NK-92 (cell line): ENCODE measurements at regions not wholly inside any gene's neighbourhood (a gene's known extent, or its start where the extent isn't known, plus 50 kb on each side); places are given as distances from the start of the nearest gene placed in this dataset.

Experiments
- DNase-seq: peaks from one replicate; lab custom pipeline; 2025; ENCODE audit not compliant: unreplicated experiment; lab: John Stamatoyannopoulos, UW

DNA sequence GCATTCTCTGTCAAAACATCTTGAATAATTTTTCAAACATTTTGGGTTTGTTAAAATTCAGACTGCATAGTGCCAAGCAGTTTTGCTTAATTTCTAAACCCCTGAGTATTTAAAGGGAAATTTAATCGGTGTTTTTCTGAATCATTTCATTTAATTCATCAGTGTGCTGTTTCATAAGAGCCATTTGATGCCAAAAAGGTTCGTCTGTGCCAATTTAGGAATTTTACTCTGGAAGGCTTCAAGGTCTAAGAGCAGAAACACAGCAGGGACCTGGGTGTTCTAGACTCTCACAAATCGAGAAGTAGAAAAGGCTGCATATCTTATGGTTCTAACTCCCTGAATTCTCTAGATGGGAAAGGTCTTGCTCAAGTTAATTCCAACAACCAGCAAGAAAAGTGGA is 311.9 kb upstream of the NT5C1B start:
- DNase-seq = no peak

DNA sequence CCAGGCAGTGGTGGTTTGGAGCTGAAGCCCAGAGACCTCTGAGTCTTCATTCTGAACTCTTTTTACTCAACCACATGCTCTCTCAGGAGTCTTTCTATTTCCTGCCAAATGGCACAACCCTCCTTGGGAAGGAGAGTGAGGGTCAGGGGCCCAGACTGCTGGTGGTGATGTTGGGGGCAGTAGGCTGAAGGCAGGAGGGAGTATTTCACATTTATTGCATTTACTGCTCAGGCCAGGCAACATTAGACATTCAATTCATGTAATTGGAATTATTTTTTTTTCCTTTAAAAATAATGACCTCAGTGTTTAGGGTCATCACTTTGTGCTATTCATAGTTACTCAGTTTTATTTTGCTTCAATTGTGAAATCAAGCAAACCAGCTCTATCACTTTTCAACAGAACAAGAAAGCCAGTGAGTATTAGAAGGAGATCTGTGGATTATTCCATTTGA is 311.3 kb upstream of the NT5C1B start:
- no peak for DNase-seq

DNA sequence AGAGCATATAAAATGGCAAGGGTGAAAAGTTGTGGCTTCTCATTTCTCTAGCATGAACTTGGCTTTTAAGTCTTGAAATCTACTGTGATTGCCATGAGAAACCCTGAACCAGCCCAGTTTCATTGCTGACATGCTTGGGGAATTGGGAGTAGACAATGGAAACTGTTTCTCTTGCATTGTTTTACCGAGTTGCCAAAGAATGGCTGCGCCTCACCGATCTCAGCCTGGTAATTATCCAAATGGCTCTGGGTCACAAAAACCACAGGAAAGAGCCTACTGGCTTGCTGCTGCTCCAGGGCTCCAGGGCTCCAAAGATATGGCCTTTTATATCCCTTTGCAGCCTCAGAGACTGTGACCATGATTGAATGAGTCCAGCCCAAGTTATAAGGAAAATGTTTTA is 310.4 kb upstream of the NT5C1B start:
- DNase-seq = no peak

DNA sequence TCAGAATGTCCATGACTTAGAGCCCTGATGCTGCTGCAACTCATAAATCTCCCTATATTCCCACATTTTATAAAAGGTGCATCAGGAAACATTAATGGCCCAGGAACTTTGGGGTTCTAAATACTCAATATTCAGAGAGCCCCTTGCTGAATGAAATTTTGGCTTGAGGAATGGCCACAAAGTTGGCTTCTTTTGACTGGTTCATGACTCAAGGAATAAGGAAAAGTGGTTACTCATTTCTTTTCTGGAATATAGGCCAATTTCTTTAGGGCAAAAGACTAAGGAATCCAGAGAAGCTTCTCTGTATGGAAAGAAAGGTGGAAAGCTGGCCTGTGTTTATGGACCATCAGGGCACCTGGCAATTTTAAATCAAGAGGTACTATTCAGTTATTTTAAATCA is 308.9 kb upstream of the NT5C1B start:
- no peak for DNase-seq

DNA sequence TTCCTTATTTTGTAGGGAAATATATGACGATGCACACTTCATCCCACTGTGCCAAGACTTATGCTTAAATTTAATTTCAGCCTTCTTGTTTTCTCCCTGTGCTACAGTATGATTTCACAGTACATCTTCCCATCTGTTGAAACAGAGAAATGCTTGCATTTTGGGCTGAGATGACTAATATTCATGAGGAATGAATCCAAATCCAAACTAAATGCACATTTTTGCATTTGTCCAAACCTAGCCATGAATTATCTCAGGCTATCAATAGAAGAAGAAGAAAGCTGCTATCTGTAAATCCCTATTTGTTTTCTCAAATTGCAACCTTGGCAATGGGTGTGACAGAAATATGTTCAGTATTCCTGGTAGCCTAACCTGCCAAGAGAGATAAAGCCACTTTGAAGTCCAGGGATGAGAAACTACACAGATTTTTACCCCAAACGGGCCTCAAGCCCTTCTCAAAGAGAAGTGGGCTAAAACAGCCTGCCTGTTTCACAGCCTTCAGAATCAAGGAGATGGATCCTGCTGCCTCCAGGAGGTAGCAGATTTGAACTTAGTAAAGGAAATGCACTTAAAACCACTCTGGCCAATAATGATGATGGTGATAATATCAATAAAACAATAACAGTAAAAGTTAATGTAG is 306.9 kb upstream of the NT5C1B start:
- no peak for DNase-seq

DNA sequence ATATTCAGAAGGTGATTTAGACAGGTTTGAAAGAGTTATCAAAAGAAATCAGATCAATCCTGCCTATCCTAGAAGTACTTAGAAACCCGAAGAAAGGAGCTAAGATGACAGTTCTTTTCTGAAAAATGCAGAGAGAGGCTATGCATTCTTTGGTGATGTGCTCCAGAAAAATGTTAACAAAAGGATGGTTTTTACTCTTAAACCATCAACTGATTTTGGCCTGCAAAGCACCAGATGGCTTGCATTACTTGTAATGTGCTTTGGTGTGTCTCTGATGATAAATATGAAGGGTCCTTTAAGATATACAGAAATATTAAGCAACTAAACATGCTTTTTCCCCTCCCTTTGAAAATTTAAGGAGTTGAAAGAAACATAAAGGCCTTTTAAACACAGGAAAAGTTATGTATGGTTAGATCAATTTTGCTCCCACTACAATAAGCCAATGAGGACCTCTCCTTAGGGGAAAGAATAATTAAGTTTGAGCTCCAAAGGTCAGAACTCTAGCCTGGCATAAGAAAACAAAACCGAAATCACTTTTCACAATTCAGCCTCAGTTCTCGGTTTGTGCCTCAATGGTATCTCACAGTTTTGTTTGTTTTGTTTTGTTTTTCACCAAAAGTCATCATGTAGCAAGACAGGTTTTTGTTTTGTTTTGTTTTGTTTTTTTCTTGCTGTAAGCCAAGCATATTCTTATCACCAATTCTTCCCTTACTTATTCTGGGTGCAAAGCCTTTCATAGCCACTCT is 302.4 kb upstream of the NT5C1B start:
- no peak for DNase-seq

DNA sequence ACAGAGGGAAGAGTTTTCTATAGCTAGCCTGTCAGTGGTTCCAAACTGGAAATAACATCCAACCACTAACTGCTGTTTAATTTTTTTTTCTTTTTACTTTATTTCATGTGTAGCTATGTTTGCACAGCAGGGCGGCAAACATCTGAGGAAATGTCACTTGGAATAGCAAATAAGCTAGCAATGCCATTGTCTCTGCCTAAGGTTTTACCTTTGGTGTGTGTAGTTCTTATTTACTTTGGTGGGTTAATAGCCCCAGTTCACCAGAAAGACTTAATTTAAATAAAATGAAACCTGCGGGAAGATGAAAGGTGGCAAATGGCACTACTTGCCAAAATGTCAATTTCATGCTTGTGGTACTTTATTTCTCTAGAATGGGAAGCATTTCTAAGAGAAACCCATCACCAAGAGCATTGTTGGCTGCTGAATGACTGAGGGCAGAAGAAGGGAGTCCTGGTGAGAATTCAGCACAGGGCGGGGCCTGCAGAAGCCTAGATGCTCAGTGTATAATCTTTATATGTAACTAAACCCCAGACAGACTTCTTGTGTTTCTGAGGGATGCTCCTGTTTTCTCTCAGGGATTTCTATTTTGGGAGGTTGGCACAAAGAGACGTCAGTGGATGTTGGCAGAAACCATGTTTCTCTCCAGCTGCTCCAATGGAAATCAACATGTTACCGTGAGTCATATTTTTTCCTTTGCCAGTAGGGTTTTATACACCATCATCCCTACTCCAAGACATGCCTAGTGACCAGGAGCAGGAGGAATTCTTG is 300.4 kb upstream of the NT5C1B start:
- no peak for DNase-seq

DNA sequence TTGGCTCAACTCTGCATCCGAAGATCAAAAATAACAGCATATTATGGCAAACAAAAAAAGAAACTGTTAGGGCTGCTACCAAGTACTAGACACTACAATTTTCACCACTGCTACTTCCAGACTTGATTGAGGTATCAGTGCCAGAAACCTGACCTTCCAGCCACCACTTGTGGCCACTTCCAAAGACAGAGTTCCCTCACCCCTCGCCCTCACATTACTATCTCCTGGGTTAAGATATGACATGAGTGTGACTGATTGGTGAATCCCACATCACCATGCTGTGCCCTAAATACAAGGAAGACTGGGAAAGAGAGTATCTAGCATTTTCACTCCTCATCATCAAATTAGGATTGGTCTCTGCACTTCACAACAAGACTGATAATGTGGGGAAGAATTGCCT is 296.1 kb upstream of the NT5C1B start:
- DNase-seq = no peak

DNA sequence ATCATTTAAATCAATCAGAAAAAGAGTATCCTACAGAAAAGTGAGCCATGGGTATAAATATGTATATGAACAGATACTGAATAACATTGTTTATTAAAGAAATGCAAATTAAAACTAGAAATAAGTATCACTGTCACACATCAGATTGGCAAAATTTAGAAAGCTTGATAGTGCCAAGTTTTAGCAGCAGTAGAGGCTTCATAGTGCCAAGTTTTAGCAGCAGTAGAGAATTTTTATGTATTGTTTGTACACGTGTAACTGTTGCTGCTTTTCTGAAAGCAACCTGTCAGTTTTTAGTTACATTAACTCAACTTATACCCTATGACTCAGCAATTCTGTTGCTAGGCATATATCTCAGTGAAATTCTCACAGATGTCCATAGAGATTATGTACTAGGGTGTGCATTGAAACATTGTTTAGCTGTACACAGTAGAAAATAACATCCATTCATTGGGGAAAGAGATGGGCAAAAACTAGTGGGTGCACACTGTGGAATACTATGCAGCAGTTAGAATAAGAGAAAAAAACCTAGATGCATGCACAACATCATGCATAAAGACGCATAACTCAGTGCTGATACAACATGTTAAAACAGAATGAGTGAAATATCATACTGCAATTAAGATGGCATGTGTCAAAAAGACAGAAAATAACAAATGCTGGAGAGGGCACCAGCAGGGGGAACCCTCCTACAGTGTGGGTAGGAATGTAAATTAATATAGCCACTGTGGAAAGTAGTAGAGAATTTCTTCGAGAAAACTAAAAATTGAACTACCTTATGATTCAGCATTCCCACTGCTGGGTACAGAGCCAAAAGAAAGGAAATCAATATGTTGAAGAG is 294.5 kb upstream of the NT5C1B start:
- DNase-seq = no peak

DNA sequence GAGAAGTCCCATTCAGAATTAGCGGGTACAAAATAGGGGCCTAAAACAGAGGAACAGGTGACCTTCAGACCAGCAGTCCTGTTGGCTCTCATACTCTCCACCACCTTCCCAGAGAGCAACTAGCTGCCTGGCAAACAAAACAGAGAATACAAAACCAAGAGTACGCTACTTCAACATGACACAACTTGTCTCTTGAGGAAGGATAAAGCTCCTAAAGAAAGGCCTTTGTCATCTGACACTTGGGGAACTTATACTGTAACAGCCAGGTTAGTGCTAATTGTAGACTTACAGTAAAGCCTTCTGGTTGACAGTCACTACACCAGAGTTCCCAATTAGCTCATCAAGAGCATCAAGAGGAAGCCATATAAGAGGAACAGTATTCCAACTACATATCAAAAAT is 282.1 kb upstream of the NT5C1B start:
- DNase-seq = no peak

DNA sequence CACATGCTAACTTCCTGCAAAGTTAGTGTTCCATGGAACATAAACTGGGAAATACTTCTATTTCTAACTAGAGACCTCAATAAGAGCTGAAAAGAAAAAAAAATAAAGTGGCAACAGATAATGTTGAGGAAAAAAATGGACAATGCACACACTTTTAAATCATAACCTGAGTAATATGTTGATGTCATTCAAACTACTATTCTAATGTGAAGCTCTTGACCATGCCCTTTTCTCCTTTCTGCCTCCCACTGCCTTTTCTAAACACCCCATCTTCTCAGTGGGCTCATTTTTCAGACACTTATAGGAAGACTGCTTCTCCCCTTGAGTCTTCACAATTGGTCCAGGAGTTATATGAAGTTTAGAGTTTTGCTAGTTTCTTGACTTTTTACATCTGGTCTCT is 280.9 kb upstream of the NT5C1B start:
- no peak for DNase-seq

DNA sequence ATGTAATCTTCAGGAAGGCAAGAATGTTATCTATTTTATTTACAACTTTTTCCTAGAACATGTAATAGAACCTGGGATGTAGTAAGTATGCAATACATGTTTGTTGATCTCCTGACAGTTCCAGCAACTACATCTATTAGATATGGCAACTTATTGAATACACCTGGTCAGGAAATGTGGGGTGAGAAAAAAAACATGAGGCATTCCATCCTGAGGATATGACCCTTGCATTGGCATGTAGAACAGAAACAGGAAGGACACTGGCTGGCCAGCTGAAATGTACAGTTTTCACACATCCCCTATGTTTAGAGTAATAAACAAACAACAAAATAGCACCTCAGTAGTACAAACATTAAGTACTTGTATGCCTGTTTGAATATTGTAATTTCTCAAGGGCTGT is 272.6 kb upstream of the NT5C1B start:
- DNase-seq = no peak

DNA sequence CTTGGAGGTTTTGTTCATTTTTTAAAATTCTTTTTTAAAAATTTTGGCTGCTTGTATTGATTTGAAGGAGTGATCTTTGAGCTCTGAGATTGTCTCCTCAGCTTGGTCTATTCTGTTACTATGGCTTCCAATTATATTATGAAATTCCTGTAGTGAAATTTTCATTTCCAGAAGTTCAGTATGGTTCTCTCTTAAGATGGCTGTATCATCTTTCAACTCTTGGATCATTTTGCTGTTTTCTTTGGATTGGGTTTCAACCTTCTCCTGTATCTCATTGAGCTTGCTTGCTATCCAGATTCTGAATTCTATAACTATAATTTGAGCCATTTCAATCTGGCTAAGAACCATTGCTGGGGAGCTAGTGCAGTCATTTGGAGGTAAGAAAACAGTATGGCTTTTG is 270.8 kb upstream of the NT5C1B start:
- no peak for DNase-seq

DNA sequence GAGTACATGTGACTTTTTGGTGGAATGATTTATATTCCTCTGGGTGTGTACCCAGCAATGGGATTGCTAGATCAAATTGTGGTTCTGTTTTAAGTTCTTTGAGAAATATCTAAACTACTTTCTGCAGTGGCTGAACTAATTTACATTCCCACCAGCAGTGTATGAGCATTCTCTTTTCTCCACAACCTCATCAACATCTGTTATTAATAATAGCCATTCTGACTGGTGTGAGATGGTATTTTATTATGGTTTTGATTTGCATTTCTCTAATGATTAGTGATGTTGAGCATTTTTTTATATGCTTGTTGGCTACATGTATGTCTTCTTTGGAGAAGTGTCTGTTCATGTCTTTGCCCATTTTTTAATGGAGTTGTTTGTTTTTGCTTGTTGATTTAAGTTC is 267.4 kb upstream of the NT5C1B start:
- no peak for DNase-seq

DNA sequence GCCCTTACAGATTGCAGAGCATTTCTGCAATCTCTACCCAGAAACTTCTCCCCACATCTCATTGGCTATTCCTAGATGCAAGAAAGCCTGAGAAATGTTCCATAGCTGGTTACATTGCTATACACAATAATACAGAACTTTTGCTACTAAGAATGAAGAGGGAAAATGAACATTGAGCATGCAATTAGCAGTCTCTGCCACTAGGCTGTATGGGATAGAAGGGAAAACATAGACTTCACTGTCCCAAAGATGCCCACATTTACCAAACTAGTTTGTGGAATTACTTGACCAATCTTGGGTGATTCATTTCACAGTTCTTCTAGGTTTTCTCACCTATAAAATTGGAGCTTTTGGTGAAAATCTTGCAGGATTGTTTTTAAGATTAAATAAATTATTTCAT is 265.7 kb upstream of the NT5C1B start:
- no peak for DNase-seq

DNA sequence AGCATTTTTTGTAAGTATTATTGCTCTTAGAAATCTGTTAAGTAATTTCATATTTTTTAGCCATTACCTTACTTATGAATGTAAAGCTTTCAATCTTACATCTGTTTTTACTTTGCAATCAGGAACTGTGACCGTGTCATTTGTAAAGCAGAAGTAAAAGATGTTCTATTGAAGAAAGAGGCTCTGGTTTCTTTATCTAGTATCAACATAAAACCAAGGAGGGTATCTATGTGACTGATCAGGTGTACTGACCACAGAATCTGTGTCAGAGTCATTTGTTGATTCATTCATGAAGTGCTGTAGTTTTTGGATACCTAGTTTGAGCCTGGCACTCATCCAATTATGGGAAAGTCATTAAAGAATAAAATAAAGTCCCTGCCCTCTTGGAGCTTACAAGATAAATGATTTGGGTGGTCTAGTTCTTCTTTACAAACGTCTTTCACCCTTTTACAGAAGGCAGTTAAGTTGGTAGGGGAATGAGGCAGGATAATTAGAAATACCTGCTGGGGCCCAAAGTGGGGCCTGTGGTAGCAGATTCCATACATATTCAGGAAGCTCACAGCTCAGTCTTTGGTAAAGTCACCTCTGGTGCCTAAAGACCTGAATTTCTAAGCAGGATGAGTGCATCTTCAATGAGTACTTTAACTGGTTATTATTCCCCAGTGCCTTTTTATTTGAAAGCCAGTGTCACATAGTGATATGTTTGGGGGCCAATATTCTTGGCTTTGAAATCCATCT is 260.6 kb upstream of the NT5C1B start:
- no peak for DNase-seq

DNA sequence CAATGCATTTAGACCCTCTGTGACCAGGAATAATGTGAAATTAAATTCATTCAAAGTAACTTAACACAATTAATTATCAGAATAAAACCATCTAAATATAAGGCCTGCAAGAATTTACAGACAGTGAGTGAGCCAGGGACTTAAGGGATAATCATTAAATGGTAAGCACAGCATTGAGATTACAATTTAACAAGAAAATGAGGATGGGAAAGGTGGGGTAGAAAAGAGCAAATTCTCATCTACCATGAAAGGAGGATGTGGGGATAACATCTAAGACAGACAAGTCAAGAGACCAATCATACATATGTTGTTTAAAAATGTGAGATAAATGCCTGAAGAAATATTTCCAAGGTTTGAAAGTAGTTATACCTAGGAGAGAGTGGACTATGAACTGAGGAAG is 259.3 kb upstream of the NT5C1B start:
- no peak for DNase-seq

DNA sequence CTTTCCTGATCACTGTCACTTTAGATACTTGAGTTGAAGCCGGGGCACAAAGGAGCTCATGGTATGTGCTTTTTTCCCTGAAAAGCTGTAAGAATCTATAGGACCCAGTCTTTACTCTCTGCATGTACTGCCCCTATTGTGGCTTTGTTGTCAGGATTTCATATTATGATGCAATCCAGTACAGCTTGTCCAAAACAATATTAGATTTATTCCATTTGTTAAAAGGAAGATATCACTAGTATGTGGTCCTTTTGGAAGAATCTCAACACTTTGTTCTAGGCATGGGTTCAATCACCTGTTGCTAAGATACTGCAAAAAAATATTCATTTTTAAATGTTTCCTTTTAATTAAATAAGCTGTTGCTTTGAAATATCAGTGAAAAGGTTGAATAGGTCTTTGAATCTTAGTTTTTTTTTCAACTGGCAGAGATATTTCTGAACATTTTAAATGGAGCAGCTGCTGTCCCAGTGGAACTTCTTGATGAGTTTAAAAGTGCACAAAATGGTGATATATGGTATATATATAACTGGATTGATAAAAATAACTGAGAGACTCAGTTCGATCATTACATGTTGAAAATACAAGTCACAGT is 256.6 kb upstream of the NT5C1B start:
- no peak for DNase-seq

DNA sequence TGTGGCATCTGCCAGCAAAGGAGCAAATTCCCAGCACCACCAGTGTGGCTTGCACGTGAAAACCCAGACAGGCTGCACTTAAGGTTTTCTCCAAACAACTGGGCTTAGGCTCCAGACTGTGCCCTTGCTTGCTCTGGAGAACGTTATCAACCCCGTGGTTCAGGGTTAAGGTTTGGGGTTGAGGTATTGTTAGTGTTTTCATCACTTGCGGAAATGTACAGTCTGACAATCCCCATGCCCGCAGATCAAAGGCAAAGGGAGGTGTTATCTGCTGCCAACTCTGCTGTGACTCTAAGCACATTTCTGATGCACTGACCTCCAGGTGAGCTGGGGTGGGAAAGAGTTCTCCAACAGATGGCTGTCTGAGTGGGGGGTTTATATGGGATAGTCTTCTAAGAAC is 253.5 kb upstream of the NT5C1B start:
- DNase-seq = no peak
